HG03460 (cell line): ENCODE measurements at regions not wholly inside any gene's neighbourhood (a gene's known extent, or its start where the extent isn't known, plus 50 kb on each side); places are given as distances from the start of the nearest gene placed in this dataset.

Source experiments
- ATAC-seq: cut with Tn5 transposase; IDR thresholded peaks from one replicate; pipeline ENCODE4 v1.9.1; 2021; ENCODE audit not compliant: unreplicated experiment

- no peak for ATAC-seq
Observed at GRCh38 chr10:63735305-63735704, 214.1 kb downstream of the REEP3 start.

GRCh38 chr10:63738410-63738809, 217.2 kb downstream of the REEP3 start:
- ATAC-seq, result no peak

DNA sequence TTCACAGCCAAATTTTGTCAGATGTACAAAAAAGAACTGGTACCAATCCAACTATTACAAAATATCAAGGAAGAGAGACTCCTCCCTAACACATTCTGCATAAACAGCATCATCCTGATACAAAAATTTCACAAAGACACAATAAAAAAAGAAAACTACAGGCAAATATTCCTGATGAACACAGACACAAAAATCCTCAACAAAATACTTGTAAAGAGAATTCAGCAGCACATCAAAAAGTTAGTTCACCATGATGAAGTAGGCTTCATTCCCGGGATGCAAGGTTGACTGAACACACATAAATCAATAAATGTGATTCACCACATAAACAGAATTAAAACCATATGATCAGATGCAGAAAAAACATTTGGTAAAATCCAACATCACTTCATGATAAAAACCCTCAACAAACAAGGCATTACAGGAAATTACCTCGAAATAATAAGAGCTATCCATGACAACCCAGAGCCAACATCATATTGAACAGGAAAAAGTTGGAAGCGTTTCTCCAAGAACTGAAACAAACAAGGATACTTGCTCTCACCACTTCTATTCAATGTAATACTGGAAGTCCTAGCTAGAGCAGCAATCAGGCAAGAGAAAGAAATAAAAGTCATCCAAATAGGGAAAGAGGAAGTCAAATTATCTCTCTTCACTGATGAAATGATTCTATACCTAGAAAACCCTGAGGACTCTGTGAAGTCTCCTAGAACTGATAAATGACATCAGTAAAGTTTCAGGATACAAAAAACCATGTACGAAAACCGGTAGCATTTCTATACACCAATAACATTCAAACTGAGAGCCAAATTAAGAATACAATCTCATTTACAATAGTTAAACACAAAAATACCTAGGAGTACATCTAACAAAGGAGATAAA, 223.1 kb downstream of the REEP3 start:
- ATAC-seq, result no peak

DNA sequence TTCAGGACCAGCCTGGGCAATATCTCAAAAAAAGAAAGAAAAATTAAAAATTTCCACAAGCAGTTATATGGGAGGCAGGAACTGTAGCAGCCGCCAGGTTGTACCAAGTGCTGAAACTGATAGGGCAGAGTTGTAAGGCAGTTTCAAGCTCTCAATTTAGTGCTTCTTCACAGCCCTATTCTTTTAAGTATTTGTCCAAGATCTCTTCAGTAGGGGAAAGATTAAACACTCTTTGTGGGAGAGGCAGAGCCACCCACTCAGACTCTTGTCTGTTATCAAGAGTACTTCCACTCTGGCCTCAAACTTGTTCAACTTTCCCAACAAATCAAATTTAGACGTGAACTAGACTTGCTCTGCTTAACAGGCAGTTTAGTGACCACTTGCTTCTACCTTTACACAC, 228.7 kb downstream of the REEP3 start:
- ATAC-seq, result no peak

GRCh38 chr10:63751836-63752235, 230.6 kb downstream of the REEP3 start:
- no peak for ATAC-seq

GRCh38 chr10:63752318-63752717, 231.1 kb downstream of the REEP3 start:
- no peak for ATAC-seq

- ATAC-seq, result no peak
Observed at GRCh38 chr10:63753808-63754207, 232.6 kb downstream of the REEP3 start.

GRCh38 chr10:63755441-63755840, 234.2 kb downstream of the REEP3 start:
- ATAC-seq, result no peak

GRCh38 chr10:63757067-63757466, 235.9 kb downstream of the REEP3 start:
- no peak for ATAC-seq

DNA sequence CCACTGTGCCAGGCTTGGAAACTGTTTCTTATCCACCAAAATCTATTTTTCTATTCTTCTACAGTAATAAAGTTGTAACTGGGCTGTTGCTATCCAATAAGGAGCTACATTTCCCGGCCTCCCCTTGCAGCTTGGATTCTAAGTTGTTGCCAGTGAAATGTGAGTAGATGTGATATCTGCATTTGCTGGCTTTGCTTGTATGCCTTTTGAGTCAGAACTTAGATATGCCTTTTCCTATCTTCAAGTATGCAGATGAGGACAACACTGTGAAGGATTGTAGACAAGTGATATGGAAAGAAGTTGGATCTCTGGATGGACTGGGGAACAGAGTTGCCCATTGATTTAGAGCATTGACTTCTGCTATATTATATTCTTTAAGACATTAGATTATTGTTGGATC, 236.9 kb downstream of the REEP3 start:
- no peak for ATAC-seq

- no peak for ATAC-seq
Observed at GRCh38 chr10:63759335-63759734, 238.1 kb downstream of the REEP3 start.

- ATAC-seq, result no peak
Observed at GRCh38 chr10:63760034-63760707, 239.0 kb downstream of the REEP3 start.

GRCh38 chr10:63760708-63761047, 239.5 kb downstream of the REEP3 start:
- no peak for ATAC-seq

- no peak for ATAC-seq
Observed at GRCh38 chr10:63761243-63761642, 240.0 kb downstream of the REEP3 start.

GRCh38 chr10:63763744-63764143, 242.5 kb downstream of the REEP3 start:
- no peak for ATAC-seq

DNA sequence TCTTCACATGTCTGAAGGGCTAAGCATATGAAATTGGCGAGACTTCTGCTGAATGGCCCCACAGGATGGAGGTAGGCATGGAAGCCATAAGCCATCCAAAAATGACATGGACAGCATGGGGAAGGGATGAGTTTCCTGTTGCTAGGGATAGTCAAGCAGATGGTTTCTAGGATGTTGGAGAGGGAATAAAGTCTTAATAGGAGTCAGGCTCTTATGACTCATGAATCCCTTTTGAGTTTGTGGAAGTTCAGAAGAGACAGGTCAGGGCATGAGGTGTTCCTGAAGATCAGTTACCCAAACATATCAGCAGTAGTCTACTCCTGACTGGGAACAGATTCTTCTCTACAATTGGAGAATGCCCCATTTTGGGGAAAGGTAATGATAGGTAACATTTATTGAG, 243.9 kb downstream of the REEP3 start:
- no peak for ATAC-seq

DNA sequence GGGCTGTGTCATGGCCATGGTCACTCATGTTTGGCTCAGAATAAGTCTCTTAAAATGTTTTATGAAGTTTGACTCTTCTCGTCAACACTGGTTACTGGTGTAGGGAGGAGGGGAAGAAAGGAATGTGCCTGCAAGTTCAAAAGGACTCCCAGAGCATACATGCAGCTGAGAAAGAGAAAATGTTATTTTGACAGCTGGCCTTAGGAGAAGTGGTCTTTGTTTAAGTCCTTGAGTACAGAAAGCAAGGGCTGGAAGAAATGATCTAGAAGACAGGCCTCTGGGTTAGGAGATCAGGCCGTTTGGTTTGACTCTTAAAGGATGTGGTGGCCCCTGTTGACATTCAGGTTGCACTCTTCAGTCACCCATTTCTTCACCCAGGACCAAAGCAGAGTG, 245.5 kb downstream of the REEP3 start:
- no peak for ATAC-seq

GRCh38 chr10:63767138-63767801, 246.1 kb downstream of the REEP3 start:
- ATAC-seq, result no peak

DNA sequence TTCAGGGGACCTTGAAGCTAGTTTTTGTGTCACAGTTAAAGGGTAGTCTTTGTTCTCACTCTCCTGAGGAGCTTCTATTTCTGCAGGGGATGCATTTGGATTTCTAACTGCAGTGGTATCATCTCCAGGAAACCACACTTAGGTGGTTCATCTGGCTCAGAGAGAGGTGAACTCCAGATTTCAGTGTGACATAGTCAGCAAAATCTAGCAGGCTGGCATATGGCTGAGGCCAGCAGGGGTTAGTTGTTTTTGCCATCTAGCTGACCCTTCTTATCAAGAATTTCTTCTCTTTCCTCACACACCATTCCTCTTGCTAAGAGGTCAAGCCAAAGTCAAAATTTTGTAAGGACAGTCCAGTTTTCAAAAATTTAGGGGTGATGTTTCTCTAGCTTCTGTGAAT, 248.2 kb downstream of the REEP3 start:
- ATAC-seq, result no peak

GRCh38 chr10:63770523-63770922, 249.3 kb downstream of the REEP3 start:
- no peak for ATAC-seq

DNA sequence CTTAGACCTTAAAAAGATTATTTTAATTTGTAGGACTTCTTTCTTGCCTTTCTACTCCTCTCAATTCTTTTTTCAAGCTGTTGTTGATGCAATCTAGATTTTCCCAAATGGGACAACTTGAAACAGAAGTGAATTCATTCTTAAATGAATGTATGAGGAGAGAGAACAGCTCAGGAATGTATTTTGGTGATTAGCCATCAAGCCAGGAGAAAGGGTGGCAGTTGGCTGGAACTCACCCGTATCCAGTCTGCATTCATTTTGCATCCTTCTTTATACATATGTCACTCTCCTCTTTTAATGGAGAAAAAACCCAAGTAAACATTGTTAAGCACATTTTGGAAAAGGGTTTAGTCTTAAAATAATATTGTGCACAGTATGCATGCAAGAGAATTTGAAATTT, 251.3 kb downstream of the REEP3 start:
- no peak for ATAC-seq

DNA sequence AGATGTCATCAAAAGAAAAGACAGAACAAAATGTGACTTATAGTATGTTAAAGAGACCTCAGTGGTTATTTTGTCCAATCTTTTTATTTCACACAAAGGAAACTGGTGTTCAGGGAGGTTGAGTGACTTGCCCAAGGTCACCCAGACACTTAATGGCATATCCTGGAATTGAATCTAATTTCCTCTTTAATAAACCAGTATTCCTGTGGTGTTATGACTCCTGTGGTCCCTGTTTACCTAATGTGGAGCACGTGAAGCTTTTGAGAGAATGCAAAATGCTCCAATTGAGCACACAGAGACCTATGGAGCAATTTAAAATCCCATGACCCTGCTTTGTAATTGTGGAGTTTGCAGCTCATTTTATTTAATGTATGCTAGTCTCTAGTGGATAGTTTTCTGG, 251.9 kb downstream of the REEP3 start:
- no peak for ATAC-seq
